Neural cell (in vitro differentiated cells): ENCODE measurements at regions not wholly inside any gene's neighbourhood (a gene's known extent, or its start where the extent isn't known, plus 50 kb on each side); places are given as distances from the start of the nearest gene placed in this dataset.

Source experiments
- H2AFZ ChIP-seq: fragments of 200-600, 300-800 bp; sonication (generic), shearing (Covaris generic); 2 replicates; pipeline ENCODE4 v1.6.0; 2014; ENCODE audit warnings: low read depth, mild to moderate bottlenecking, antibody characterized with exemption, low read length, moderate library complexity
- H3F3A ChIP-seq: fragments of 200-600 bp; shearing (Covaris generic); 2 replicates; pipeline ENCODE4 v1.6.1; 2016; ENCODE audit warnings: mild to moderate bottlenecking, moderate library complexity, mixed read lengths, antibody characterized with exemption, low read length; ENCODE audit not compliant: insufficient read depth, poor library complexity, severe bottlenecking
- H3K27ac ChIP-seq: fragments of 200-600, 300-800 bp; sonication (generic), shearing (Covaris generic); 2 replicates; pipeline ENCODE4 v1.5.1; 2014; ENCODE audit warnings: mild to moderate bottlenecking, low read length, moderate library complexity
- H3K27me3 ChIP-seq: fragments of 300-800, 200-600 bp; sonication (generic), shearing (Covaris generic); 2 replicates; pipeline ENCODE4 v1.6.0; 2014; ENCODE audit warnings: mild to moderate bottlenecking, low read depth, low read length, moderate library complexity; ENCODE audit not compliant: insufficient read depth
- H3K36me3 ChIP-seq: fragments of 300-800, 200-600 bp; sonication (generic), shearing (Covaris generic); 2 replicates; pipeline ENCODE4 v1.5.1; 2014; ENCODE audit warnings: mild to moderate bottlenecking, antibody characterized with exemption, low read length, moderate library complexity; ENCODE audit not compliant: insufficient read depth
- H3K4me2 ChIP-seq: fragments of 300-800, 200-600 bp; sonication (generic), shearing (Covaris generic); 2 replicates; pipeline ENCODE4 v1.6.0; 2014; ENCODE audit warnings: mild to moderate bottlenecking, low read length
- H3K4me3 ChIP-seq: fragments of 300-800, 200-600 bp; sonication (generic), shearing (Covaris generic); 2 replicates; pipeline ENCODE4 v1.5.1; 2014; ENCODE audit warnings: mild to moderate bottlenecking, low read length, moderate library complexity
- H3K79me2 ChIP-seq: fragments of 200-600 bp; shearing (Covaris generic); replicated peaks from 2 replicates; pipeline ENCODE4 v1.6.0; 2014; ENCODE audit warnings: mild to moderate bottlenecking, low read length, moderate library complexity; ENCODE audit not compliant: insufficient read depth
- H3K9ac ChIP-seq: fragments of 300-800, 200-600 bp; sonication (generic), shearing (Covaris generic); 2 replicates; pipeline ENCODE4 v1.6.1; 2016; ENCODE audit warnings: mild to moderate bottlenecking, low read length, mixed read lengths
- H3K9me2 ChIP-seq: fragments of 200-600 bp; shearing (Covaris generic); 2 replicates; pipeline ENCODE4 v1.6.1; 2016; ENCODE audit warnings: mild to moderate bottlenecking, low read length, mixed read lengths; ENCODE audit not compliant: insufficient read depth
- H3K9me3 ChIP-seq: fragments of 200-600, 300-800 bp; sonication (generic), shearing (Covaris generic); 2 replicates; pipeline ENCODE4 v1.6.1; 2016; ENCODE audit warnings: mild to moderate bottlenecking, mixed run types, low read length, moderate library complexity, mixed read lengths
- H4K20me1 ChIP-seq: fragments of 200-600 bp; shearing (Covaris generic); 2 replicates; pipeline ENCODE4 v1.6.1; 2016; ENCODE audit warnings: mild to moderate bottlenecking, mixed run types; ENCODE audit not compliant: insufficient read depth
- CTCF ChIP-seq: fragments of 450-650 bp; IDR thresholded peaks from 2 replicates; pipeline ENCODE4 v1.5.1; 2014; ENCODE audit warnings: antibody characterized with exemption, mild to moderate bottlenecking, moderate library complexity; ENCODE audit not compliant: poor library complexity, severe bottlenecking
- EP300 ChIP-seq: fragments of 450-650 bp; conservative IDR thresholded peaks from 2 replicates; pipeline ENCODE4 v1.6.1; 2014; ENCODE audit warnings: antibody characterized with exemption, mild to moderate bottlenecking, moderate library complexity; ENCODE audit not compliant: poor library complexity, severe bottlenecking
- EZH2 ChIP-seq: fragments of 200-600, 300-800 bp; shearing (Covaris generic), sonication (generic); IDR thresholded peaks from 2 replicates; pipeline ENCODE4 v1.6.1; 2014; ENCODE audit warnings: antibody characterized with exemption, low read length, borderline replicate concordance, mild to moderate bottlenecking; ENCODE audit not compliant: insufficient read depth, poor library complexity, severe bottlenecking
- MXI1 ChIP-seq: fragments of 450-650 bp; conservative IDR thresholded peaks from 2 replicates; pipeline ENCODE4 v1.6.1; 2014; ENCODE audit warnings: antibody characterized with exemption, mild to moderate bottlenecking; ENCODE audit not compliant: poor library complexity, severe bottlenecking
- POLR2AphosphoS5 ChIP-seq: IDR thresholded peaks from 2 replicates; pipeline ENCODE4 v1.6.1; 2012
- RAD21 ChIP-seq: fragments of 450-650 bp; conservative IDR thresholded peaks from 2 replicates; pipeline ENCODE4 v1.6.1; 2014; ENCODE audit warnings: antibody characterized with exemption, mild to moderate bottlenecking, moderate library complexity
- REST ChIP-seq: IDR thresholded peaks from 2 replicates; pipeline ENCODE4 v1.6.1; 2012; ENCODE audit warnings: borderline replicate concordance
- SMC3 ChIP-seq: fragments of 450-650 bp; conservative IDR thresholded peaks from 2 replicates; pipeline ENCODE4 v1.6.1; 2014; ENCODE audit warnings: antibody characterized with exemption, mild to moderate bottlenecking, moderate library complexity; ENCODE audit not compliant: poor library complexity
- TAF1 ChIP-seq: IDR thresholded peaks from 2 replicates; pipeline ENCODE4 v1.6.1; 2012; ENCODE audit warnings: low read depth

GRCh38 chr14:29030121-29030520, 263.5 kb downstream of the FOXG1 start:
- no peaks in the 10 kb centered on the region for H4K20me1 ChIP-seq
- H3K9me3 ChIP-seq: no peaks in the 10 kb centered on the region
- no peaks in the 10 kb centered on the region for H3K79me2 ChIP-seq
- H3K27ac ChIP-seq: no peak overlapping the region
- no peak overlapping the region for H2AFZ ChIP-seq
- H3K27me3 ChIP-seq: no peaks in the 10 kb centered on the region
- no peak overlapping the region for H3K4me3 ChIP-seq
- no peak for TF ChIP-seq MXI1
- TF ChIP-seq RAD21: no peak
- TF ChIP-seq CTCF: no peak
- no peak for TF ChIP-seq TAF1
- no peak for TF ChIP-seq EP300
- no peak for TF ChIP-seq POLR2AphosphoS5
- TF ChIP-seq EZH2: no peak
- no peak overlapping the region for H3K4me2 ChIP-seq
- H3F3A ChIP-seq: no peaks in the 10 kb centered on the region
- no peaks in the 10 kb centered on the region for H3K36me3 ChIP-seq
- no peaks in the 10 kb centered on the region for H3K9me2 ChIP-seq
- H3K9ac ChIP-seq: no peak overlapping the region

- no peak overlapping the region for H2AFZ ChIP-seq
- H3K27ac ChIP-seq: no peak overlapping the region
- no peaks in the 10 kb centered on the region for H3K9me2 ChIP-seq
- no peaks in the 10 kb centered on the region for H3K36me3 ChIP-seq
- no peak overlapping the region for H3K4me3 ChIP-seq
- H3K79me2 ChIP-seq: no peaks in the 10 kb centered on the region
- no peak overlapping the region for H3K9ac ChIP-seq
- H3K27me3 ChIP-seq: no peaks in the 10 kb centered on the region
- no peaks in the 10 kb centered on the region for H4K20me1 ChIP-seq
- TF ChIP-seq TAF1: no peak
- H3F3A ChIP-seq: no peaks in the 10 kb centered on the region
- H3K4me2 ChIP-seq: no peak overlapping the region
- H3K9me3 ChIP-seq: no peaks in the 10 kb centered on the region
Observed at GRCh38 chr14:29030970-29031369, 264.4 kb downstream of the FOXG1 start.

GRCh38 chr14:29035134-29035533, 268.5 kb downstream of the FOXG1 start:
- Histone ChIP-seq H3K4me3 (no peak overlapping the region), H3K9ac (no peak overlapping the region), H3K79me2 (no peaks in the 10 kb centered on the region), H3K4me2 (no peak overlapping the region), H4K20me1 (no peaks in the 10 kb centered on the region), H3K27ac (no peak overlapping the region), H3K9me3 (no peaks in the 10 kb centered on the region), H3K36me3 (no peaks in the 10 kb centered on the region), H3F3A (no peaks in the 10 kb centered on the region), H3K9me2 (no peaks in the 10 kb centered on the region), H3K27me3 (no peaks in the 10 kb centered on the region), H2AFZ (no peak overlapping the region)
- no peak for TF ChIP-seq CTCF
- no peak for TF ChIP-seq SMC3
- TF ChIP-seq POLR2AphosphoS5: no peak
- TF ChIP-seq REST: no peak
- no peak for TF ChIP-seq EZH2
- no peak for TF ChIP-seq RAD21
- no peak for TF ChIP-seq TAF1
- TF ChIP-seq MXI1: no peak
- no peak for TF ChIP-seq EP300
